GM18505 (cell line): ENCODE measurements at regions not wholly inside any gene's neighbourhood (a gene's known extent, or its start where the extent isn't known, plus 50 kb on each side); places are given as distances from the start of the nearest gene placed in this dataset.
"Not testable (repeated sequence)": the region's sequence is repeated elsewhere in the genome, so short reads cannot be mapped to it uniquely, and the experiment has no call there.

ENCODE experiments used
- ATAC-seq: cut with Tn5 transposase; IDR thresholded peaks from one replicate; pipeline ENCODE4 v1.9.1; 2021; ENCODE audit not compliant: unreplicated experiment
- POLR2A ChIP-seq: IDR thresholded peaks from 4 replicates; pipeline ENCODE4 v1.6.1; 2011; ENCODE audit warnings: borderline replicate concordance; ENCODE audit not compliant: insufficient read depth, insufficient read length; ENCODE audit errors: extremely low read depth

GRCh38 chr9:106456581-106456980 lies 406.4 kb upstream of the ZNF462 start:
- ATAC-seq: no peak
- no peak for TF ChIP-seq POLR2A

- TF ChIP-seq POLR2A: no peak
- ATAC-seq: no peak
Measured at GRCh38 chr9:106467113-106467864, 395.7 kb upstream of the ZNF462 start.

DNA sequence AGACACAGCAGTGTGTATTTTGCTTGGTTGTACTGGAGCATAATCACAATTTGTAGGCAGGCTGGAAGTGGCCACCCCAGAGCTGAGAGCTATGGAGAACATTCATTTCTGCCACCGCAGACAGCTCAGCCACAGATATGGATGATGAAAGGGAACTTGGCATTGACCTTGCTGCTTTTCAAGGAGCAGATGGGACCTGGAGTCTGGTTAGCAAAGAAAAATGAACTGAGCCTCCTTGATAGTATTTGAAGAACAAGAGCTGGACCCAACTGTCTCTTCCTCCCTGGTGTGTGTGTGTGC lies 395.2 kb upstream of the ZNF462 start:
- TF ChIP-seq POLR2A: no peak
- no peak for ATAC-seq

DNA sequence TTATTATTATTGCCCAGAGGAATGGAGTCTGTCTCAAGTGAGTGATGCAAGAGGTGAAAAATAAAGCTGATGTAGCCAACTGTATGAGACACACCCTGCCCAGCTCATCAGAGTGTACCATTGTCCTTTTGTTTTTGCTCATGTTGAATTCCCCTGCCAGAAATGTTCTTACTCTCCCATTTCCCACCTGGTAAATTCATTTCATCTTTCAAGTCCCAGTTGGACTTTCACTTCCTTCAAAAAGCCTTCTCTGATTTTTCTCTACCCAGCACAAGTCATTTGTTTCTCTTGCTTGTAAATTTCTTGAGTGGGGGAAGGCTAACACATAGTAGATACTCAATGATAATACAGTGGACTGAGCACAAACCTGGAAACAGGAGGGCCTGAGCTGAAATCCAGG lies 394.5 kb upstream of the ZNF462 start:
- ATAC-seq: peak; percentile 80
- TF ChIP-seq POLR2A: no peak

GRCh38 chr9:106478312-106478711 lies 384.7 kb upstream of the ZNF462 start:
- no peak for TF ChIP-seq POLR2A
- ATAC-seq: no peak

DNA sequence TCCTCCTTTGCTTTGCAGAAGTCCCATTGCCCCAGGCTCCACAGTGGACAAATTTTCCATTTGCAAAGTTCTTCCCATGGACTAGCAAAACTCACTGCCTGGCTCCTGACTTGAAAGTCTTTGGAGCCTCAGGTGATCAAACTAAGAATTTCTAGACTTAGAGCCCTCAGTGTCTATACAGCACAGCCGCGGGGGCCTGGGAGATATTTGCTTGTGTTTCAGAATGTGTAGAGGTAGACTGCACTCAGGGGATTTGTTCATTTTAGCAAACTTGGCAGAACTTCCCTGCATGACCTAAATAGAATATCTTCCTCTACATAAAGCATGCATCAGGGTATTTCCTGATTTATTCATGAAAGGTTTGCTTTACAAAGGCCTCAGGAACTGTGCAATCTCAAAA lies 384.2 kb upstream of the ZNF462 start:
- TF ChIP-seq POLR2A: no peak
- no peak for ATAC-seq

GRCh38 chr9:106479679-106480078 lies 383.3 kb upstream of the ZNF462 start:
- no peak for TF ChIP-seq POLR2A
- no peak for ATAC-seq

GRCh38 chr9:106481013-106481609 lies 381.9 kb upstream of the ZNF462 start:
- no peak for ATAC-seq
- TF ChIP-seq POLR2A: no peak

DNA sequence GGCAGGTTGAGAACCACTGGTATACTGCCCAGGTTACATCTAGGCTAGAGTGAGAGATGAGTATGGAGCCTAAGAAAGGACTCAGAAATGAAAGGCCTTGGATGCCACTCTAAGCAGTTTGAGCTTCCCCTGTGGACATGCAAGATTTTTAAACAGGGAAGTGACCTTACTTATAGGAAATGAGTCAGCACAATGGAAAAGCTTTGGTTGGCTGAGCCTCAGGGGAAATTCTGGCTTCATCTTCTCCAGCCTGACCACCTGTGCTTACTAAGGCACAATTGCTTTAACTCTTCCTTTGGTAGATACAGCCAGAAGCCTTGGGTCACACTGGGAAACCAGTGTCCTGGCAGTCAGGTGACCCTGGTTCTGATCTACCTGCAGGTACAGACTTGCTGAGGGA lies 380.2 kb upstream of the ZNF462 start:
- no peak for TF ChIP-seq POLR2A
- peak; percentile 69 for ATAC-seq

DNA sequence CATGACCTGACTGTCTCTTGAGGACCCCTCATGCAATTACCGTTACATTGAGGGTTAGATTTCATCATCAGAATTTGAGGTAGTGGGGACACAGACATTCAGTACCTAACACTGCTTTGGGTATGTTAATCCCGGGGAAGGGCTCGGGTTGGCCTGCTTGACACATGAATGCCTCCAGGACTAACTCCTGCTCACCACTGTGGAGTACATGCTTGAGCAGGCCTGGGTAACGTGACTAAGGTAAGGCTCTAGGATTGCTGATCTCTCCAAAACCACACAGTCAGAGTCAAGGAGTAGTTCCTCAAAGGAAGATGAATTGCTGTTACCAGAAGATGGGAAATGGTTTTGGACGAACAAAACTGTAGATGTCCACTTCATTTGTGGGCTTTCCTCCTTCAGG lies 376.3 kb upstream of the ZNF462 start:
- TF ChIP-seq POLR2A: no peak
- ATAC-seq: no peak

- ATAC-seq: no peak
- TF ChIP-seq POLR2A: no peak
Measured at GRCh38 chr9:106487266-106487665, 375.7 kb upstream of the ZNF462 start.

DNA sequence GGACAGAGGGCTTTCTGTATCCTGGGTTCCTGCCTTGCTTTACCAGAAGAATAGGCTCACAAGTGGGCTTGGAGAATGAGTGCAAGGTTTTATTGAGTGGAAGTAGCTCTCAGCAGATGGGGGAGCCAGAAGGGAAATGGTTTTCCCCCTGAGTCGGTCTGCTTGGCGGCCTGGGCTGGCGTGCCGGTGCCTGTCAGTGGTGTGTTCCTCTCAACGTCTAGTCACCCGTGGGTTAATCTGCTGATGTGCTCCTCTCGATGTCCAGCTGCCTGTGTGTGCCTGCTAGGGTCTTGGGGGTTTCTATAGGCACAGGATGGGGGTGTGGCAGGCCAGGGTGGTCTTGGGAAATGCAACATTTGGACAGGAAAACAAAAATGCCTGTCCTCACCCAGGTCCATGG lies 370.8 kb upstream of the ZNF462 start:
- not testable (repeated sequence) for ATAC-seq

DNA sequence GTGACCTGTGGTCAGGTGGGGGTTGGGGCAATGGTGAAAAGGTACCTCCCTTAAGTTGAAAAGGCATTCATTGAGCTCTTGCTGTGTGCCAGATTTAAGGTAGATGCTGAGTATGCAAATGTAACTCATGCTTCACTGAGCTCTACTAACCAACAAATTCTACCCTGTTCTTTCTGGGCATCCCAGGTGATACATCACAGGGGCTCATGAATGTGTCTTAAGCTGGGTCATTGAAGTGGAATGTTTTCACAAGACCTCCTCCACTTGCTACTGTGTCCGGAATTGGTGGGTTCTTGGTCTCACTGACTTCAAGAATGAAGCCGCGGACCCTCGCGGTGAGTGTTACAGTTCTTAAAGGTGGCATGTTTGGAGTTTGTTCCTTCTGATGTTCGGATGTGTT lies 362.8 kb upstream of the ZNF462 start:
- TF ChIP-seq POLR2A: no peak
- no peak for ATAC-seq

DNA sequence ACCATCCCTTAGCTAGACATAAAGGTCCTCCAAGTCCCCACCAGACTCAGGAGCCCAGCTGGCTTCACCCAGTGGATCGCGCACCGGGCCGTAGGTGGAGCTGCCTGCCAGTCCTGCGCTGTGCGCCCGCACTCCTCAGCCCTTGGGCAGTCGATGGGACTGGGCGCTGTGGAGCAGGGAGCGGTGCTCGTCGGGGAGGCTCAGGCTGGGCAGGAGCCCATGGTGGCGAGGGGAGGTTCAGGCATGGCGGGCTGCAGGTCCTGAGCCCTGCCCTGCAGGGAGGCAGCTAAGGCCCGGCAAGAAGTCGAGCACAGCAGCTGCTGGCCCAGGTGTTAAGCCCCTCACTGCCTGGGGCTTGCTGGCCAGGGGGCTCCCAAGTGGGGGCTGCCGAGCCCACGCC lies 361.8 kb upstream of the ZNF462 start:
- not testable (repeated sequence) for ATAC-seq

GRCh38 chr9:106502930-106503329 lies 360.0 kb upstream of the ZNF462 start:
- no peak for TF ChIP-seq POLR2A
- no peak for ATAC-seq

DNA sequence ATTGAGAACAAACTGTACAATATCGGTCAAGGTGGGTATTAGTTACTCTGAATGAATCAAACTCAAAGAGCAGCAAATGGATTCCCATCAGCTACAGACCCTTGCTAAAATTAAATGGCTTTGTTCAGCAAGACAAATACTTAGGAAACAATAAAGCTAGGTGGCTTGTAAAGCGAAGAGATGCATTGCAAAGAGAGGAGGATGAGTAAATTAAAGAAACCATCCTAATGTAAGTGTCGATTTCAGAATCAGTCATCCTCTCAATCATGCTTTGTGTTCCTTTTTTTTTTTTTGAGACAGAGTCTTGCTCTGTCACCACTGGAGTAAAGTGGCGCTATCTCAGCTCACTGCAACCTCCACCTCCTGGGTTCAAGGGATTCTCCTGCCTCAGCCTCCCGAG lies 359.2 kb upstream of the ZNF462 start:
- TF ChIP-seq POLR2A: no peak
- ATAC-seq: no peak

- TF ChIP-seq POLR2A: no peak
- ATAC-seq: no peak
Measured at GRCh38 chr9:106526716-106527204, 336.2 kb upstream of the ZNF462 start.
